HepG2 (cell line): ENCODE measurements at regions not wholly inside any gene's neighbourhood (a gene's known extent, or its start where the extent isn't known, plus 50 kb on each side); places are given as distances from the start of the nearest gene placed in this dataset.

Source experiments
- CHD4 ChIP-seq: fragments of 200-600 bp; sonication (generic); IDR thresholded peaks from 2 replicates; pipeline ENCODE4 v1.7.0; 2017; ENCODE audit warnings: mild to moderate bottlenecking, low read length, borderline replicate concordance
- CREB3 ChIP-seq: sonication (generic); formaldehyde crosslinking; IDR thresholded peaks from 2 replicates; pipeline ENCODE4 v1.5.0; 2020; ENCODE audit warnings: missing genetic modification reagents
- KLF13 ChIP-seq: sonication (generic); formaldehyde crosslinking; IDR thresholded peaks from 2 replicates; pipeline ENCODE4 v1.4.0; 2020; ENCODE audit warnings: mild to moderate bottlenecking, missing genetic modification reagents
- PAXIP1 ChIP-seq: sonication (generic); formaldehyde crosslinking; conservative IDR thresholded peaks from 2 replicates; pipeline ENCODE4 v1.4.0; 2020; ENCODE audit warnings: mild to moderate bottlenecking, missing genetic modification reagents, moderate library complexity
- SOX6 ChIP-seq, 2 experiments: fragments of 450-650 bp in 1 of 2; sonication (generic) in 1 of 2; formaldehyde crosslinking in 1 of 2; IDR thresholded peaks; 2 replicates each; pipeline versions ENCODE4 v1.4.0 to v1.6.1; 2017 to 2020; ENCODE audit warnings: antibody characterized with exemption in 1 of 2, mild to moderate bottlenecking in 1 of 2, missing genetic modification reagents in 1 of 2
- ZBTB1 ChIP-seq: sonication (generic); formaldehyde crosslinking; IDR thresholded peaks from 2 replicates; pipeline ENCODE4 v1.4.0; 2020; ENCODE audit warnings: missing genetic modification reagents, borderline replicate concordance
- ZFP41 ChIP-seq: sonication (generic); formaldehyde crosslinking; IDR thresholded peaks from 2 replicates; pipeline ENCODE4 v1.4.0; 2020; ENCODE audit warnings: mild to moderate bottlenecking, missing genetic modification reagents, borderline replicate concordance
- ZNF326 ChIP-seq: sonication (generic); formaldehyde crosslinking; IDR thresholded peaks from 2 replicates; pipeline ENCODE4 v1.4.0; 2020; ENCODE audit warnings: missing genetic modification reagents, borderline replicate concordance
- ZNF407 ChIP-seq: sonication (generic); formaldehyde crosslinking; IDR thresholded peaks from one replicate; pipeline ENCODE4 v1.5.1; 2020; ENCODE audit warnings: mild to moderate bottlenecking, missing genetic modification reagents; ENCODE audit errors: not compliant biosample characterization
- ZNF678 ChIP-seq: sonication (generic); formaldehyde crosslinking; IDR thresholded peaks from 2 replicates; pipeline ENCODE4 v1.4.0; 2020; ENCODE audit warnings: mild to moderate bottlenecking, missing genetic modification reagents
- TF ChIP-seq, protein P1 (sequence below): sonication (generic); formaldehyde crosslinking; IDR thresholded peaks from 2 replicates; pipeline ENCODE4 v1.8.0; 2022; ENCODE audit warnings: mild to moderate bottlenecking, missing genetic modification reagents

DNA sequence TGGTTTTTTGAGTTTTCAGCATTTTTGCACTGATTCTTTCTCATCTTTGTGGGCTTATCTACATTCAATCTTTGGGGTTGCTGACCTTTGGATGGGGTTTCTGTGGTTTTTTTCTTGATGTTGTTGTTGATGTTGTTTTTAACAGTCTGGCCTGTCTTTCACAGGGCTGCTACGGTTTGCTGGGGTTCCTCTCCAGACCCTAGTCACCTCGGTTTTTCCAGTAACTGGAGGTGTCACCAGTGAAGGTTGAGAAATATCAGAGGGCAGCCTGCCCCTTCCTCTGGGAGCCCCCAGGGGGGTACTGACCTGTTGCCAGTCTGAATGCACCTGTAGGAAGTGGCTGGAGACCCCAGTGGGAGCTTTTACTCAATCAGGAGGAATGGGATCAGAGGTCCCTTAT is 365.4 kb downstream of the JRKL start (continued):
- TF ChIP-seq ZFP41 (CRISPR knock-in tag) (no peak), ZNF678 (no peak), PAXIP1 (CRISPR knock-in tag) (no peak), CHD4 (no peak), ZNF407 (CRISPR knock-in tag) (no peak), KLF13 (CRISPR knock-in tag) (no peak), SOX6 (IDR thresholded peaks at IDR 0.05) (no peak), SOX6 (CRISPR knock-in tag; IDR thresholded peaks at IDR 0.05) (no peak), ZNF326 (CRISPR knock-in tag) (no peak), ZBTB1 (CRISPR knock-in tag) (no peak), CREB3 (CRISPR knock-in tag) (no peak)
- TF ChIP-seq, protein P1, sequence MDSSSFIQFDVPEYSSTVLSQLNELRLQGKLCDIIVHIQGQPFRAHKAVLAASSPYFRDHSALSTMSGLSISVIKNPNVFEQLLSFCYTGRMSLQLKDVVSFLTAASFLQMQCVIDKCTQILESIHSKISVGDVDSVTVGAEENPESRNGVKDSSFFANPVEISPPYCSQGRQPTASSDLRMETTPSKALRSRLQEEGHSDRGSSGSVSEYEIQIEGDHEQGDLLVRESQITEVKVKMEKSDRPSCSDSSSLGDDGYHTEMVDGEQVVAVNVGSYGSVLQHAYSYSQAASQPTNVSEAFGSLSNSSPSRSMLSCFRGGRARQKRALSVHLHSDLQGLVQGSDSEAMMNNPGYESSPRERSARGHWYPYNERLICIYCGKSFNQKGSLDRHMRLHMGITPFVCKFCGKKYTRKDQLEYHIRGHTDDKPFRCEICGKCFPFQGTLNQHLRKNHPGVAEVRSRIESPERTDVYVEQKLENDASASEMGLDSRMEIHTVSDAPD: no peak
